BE2C (cell line): ENCODE measurements at regions not wholly inside any gene's neighbourhood (a gene's known extent, or its start where the extent isn't known, plus 50 kb on each side); places are given as distances from the start of the nearest gene placed in this dataset.

Experiments
- DNase-seq: peaks from one replicate; pipeline ENCODE4 v3.0.0-alpha.2; 2020
- H3K27me3 ChIP-seq: fragments of 250-450 bp; sonication (Bioruptor Pico); 2 replicates; pipeline ENCODE4 v1.5.1; 2020; ENCODE audit warnings: mild to moderate bottlenecking
- H3K36me3 ChIP-seq: fragments of 250-450 bp; sonication (Bioruptor Pico); 2 replicates; pipeline ENCODE4 v1.5.1; 2020; ENCODE audit warnings: mild to moderate bottlenecking
- H3K4me1 ChIP-seq: fragments of 250-450 bp; sonication (Bioruptor Pico); 2 replicates; pipeline ENCODE4 v1.5.1; 2020
- H3K4me3 ChIP-seq: 2 replicates; pipeline ENCODE4 v1.5.1; 2011; ENCODE audit warnings: low read depth, low read length
- H3K9me3 ChIP-seq: fragments of 250-450 bp; sonication (Bioruptor Pico); 2 replicates; pipeline ENCODE4 v1.5.1; 2020
- TF ChIP-seq, protein P1 (sequence below): IDR thresholded peaks from 2 replicates; pipeline ENCODE4 v1.5.1; 2012; ENCODE audit warnings: mild to moderate bottlenecking, low read depth, low read length

DNA sequence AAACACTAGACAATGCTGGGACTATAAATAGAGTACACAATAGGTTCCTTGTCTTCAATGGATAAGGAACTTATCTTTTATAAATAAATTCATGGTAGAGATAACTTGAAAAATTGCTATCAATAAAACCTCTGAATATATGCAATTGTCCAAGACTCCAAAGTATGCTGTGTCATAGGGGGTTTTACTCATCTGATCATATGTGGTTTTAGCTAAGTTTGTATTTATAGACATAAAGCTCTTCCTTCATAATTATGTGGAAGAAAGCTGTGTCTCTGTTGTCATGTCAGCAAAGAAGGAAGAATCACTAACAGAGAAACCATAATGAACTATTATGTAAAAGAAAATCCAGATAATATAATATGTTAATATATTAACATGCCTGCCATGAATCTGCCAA lies 111.5 kb upstream of the ATXN7L3B start:
- no peak for DNase-seq
- H3K36me3 ChIP-seq = no peaks in the 10 kb centered on the region

DNA sequence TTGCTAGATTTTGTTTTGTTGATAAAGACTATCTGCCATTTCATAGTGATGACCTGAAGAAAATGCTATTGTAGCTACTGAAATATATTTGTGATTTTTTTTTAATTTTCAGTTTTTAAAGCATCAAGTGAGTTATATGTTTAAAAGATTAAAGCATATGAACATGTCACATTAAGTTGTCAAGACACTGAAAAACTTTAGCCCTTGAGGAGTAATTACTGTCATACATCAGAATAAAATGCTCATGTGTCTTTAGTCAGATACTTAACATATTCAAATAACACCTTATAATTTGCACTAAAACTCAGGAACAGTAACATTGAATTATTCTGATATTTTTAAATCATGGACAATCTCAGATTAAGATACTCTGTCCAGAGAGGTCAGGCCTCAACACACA lies 108.1 kb upstream of the ATXN7L3B start:
- TF ChIP-seq, protein P1, sequence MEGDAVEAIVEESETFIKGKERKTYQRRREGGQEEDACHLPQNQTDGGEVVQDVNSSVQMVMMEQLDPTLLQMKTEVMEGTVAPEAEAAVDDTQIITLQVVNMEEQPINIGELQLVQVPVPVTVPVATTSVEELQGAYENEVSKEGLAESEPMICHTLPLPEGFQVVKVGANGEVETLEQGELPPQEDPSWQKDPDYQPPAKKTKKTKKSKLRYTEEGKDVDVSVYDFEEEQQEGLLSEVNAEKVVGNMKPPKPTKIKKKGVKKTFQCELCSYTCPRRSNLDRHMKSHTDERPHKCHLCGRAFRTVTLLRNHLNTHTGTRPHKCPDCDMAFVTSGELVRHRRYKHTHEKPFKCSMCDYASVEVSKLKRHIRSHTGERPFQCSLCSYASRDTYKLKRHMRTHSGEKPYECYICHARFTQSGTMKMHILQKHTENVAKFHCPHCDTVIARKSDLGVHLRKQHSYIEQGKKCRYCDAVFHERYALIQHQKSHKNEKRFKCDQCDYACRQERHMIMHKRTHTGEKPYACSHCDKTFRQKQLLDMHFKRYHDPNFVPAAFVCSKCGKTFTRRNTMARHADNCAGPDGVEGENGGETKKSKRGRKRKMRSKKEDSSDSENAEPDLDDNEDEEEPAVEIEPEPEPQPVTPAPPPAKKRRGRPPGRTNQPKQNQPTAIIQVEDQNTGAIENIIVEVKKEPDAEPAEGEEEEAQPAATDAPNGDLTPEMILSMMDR = no peak
- H3K9me3 ChIP-seq = no peaks in the 10 kb centered on the region
- no peaks in the 10 kb centered on the region for H3K4me1 ChIP-seq
- H3K36me3 ChIP-seq = no peaks in the 10 kb centered on the region
- no peak for DNase-seq
- H3K4me3 ChIP-seq = no peak overlapping the region
- no peaks in the 10 kb centered on the region for H3K27me3 ChIP-seq

More for the DNA sequence above, 111.5 kb upstream of the ATXN7L3B start:
- no peaks in the 10 kb centered on the region for H3K27me3 ChIP-seq
- no peaks in the 10 kb centered on the region for H3K9me3 ChIP-seq
- H3K4me1 ChIP-seq = no peaks in the 10 kb centered on the region
- TF ChIP-seq, protein P1 = no peak
- H3K4me3 ChIP-seq = no peak overlapping the region

DNA sequence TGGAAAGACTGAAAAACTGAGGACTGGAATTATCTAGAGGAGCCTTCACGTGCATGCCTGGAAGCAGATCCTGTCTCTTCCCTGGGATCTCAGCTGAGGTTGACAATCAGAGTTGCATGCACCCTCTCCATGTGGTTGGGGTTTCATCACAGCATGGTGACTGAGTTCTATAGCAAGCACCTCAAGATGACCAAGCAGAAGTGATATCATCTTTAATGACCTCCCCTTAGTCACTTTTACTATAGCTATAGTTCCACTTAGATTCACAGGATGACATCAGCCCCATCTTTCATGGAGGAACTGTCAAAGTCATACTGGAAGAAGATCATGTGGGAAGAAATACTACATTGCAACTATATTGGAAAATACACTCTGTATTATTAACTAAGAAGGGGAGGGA lies 105.8 kb upstream of the ATXN7L3B start:
- Histone ChIP-seq H3K27me3 (no peaks in the 10 kb centered on the region), H3K4me3 (no peak overlapping the region), H3K9me3 (no peaks in the 10 kb centered on the region), H3K4me1 (no peaks in the 10 kb centered on the region), H3K36me3 (no peaks in the 10 kb centered on the region)
- TF ChIP-seq, protein P1 = no peak
- no peak for DNase-seq

DNA sequence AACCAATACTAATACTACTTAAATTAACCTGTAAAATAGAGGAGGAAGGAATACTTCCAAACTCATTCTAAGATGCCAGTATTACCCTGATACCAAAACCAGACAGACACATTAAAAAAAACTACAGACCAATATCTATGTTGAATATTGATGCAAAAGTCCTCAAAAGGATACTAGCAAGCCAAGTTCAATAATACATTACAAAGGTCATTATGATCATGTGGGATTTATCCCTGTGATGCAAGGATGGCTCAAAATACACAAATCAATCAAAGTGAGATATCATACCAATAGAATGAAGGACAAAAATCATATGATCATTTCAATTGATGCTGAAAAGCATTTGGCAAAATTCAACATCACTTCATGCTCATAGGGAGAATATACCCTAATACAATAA lies 97.2 kb upstream of the ATXN7L3B start:
- no peaks in the 10 kb centered on the region for H3K27me3 ChIP-seq
- no peaks in the 10 kb centered on the region for H3K9me3 ChIP-seq
- H3K4me1 ChIP-seq = no peaks in the 10 kb centered on the region
- H3K36me3 ChIP-seq = no peaks in the 10 kb centered on the region
- TF ChIP-seq, protein P1 = no peak
- no peak overlapping the region for H3K4me3 ChIP-seq
- no peak for DNase-seq

DNA sequence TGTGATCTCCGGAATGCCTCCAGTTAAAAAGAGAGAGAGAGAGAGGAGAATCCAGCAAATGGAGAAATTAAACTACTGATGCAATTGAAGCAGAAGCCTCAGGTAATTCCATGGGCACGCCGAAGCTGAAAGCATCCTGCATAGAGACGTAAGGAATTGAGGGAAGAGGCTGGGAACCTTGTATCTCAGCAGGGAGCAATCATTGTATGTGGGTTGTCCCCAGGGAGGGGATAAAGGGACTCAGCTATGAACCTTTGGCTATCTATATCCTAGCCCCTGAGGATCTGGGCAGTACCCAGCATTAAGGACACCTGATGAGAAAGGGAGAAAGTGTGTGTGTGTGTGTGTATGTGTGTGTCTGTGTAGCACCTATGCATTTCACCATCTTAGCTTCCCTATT lies 95.8 kb upstream of the ATXN7L3B start:
- Histone ChIP-seq H3K9me3 (no peaks in the 10 kb centered on the region), H3K36me3 (no peaks in the 10 kb centered on the region), H3K4me3 (no peak overlapping the region), H3K27me3 (no peaks in the 10 kb centered on the region), H3K4me1 (no peaks in the 10 kb centered on the region)
- no peak for DNase-seq
- TF ChIP-seq, protein P1 = no peak

DNA sequence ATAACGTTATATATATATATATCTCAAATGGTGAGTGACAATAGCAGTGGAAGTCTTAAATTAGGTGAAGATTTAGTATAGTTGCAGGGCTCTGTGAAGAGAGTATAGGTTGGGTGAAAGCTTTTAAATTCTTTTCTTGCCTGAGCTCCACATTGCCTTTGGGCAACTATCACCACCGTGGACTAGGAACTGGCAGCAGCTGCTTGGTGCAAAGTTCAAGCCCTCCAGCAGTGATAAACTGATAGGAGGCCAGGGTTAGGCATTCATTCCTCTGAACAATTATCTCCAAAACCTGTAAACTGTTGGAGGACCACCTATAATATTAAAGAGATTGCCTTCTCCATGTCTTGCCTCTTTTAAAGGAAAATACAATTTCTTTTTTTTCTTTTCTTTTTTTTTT lies 91.2 kb upstream of the ATXN7L3B start:
- Histone ChIP-seq H3K4me3 (no peak overlapping the region), H3K4me1 (no peaks in the 10 kb centered on the region), H3K27me3 (no peaks in the 10 kb centered on the region), H3K9me3 (no peaks in the 10 kb centered on the region), H3K36me3 (no peaks in the 10 kb centered on the region)
- TF ChIP-seq, protein P1 = no peak
- no peak for DNase-seq
